K562 (cell line): ENCODE measurements at regions not wholly inside any gene's neighbourhood (a gene's known extent, or its start where the extent isn't known, plus 50 kb on each side); places are given as distances from the start of the nearest gene placed in this dataset.

Source experiments
- ATAC-seq: fragments of 200-7000 bp; cut with Tn5 transposase; 3 replicates; pipeline ENCODE4 v1.9.1; 2020; ENCODE audit warnings: moderate library complexity
- BruUV-seq: library from RNA; stranded (reverse); fragments of 400-500 nt; replicated peaks from 2 replicates; lab custom pipeline; 2021; lab: Mats Ljungman, UMichigan
- CTCF ChIA-PET: fragments of 300-600 bp; formaldehyde crosslinking; extraction: SDS; loops from one replicate; lab custom pipeline; 2021; ENCODE audit warnings: low intra/inter-chr PET ratio; lab: Yijun Ruan, JAX
- POLR2A ChIA-PET: fragments of 300-600, 350-650 bp; sonication (Branson Sonifier 250); formaldehyde crosslinking; extraction: SDS; loops from one replicate; lab custom pipeline; 2021; ENCODE audit warnings: antibody characterized with exemption, inconsistent platforms; lab: Yijun Ruan, JAX
- DNase-seq, 4 experiments: peaks; one replicate each; pipeline versions ENCODE4 v3.0.0 to v3.0.0-alpha.2; 2011 to 2018; ENCODE audit warnings: low spot score in 3 of 4, mixed read lengths in 3 of 4; ENCODE audit errors: extremely low read depth in 1 of 4
- FAIRE-seq: peaks from 2 replicates; lab custom pipeline; 2011; peaks lifted over from hg19 to GRCh38; lab: Jason Lieb, UNC
- H2AFZ ChIP-seq: 2 replicates; pipeline ENCODE4 v1.6.0; 2011; ENCODE audit warnings: low read depth, low read length, control low read depth, inconsistent platforms
- H3K27ac ChIP-seq: fragments of 200-600 bp; 3 replicates; pipeline ENCODE4 v1.8.0; 2011; ENCODE audit warnings: low read depth, mild to moderate bottlenecking, control low read depth, inconsistent platforms, low read length, moderate library complexity, mixed read lengths; ENCODE audit errors: extremely low read depth
- H3K27me3 ChIP-seq, 2 experiments: fragments of 300-600 bp in 1 of 2; 2 replicates in 1 of 2; 3 replicates in 1 of 2; pipeline versions ENCODE4 v1.6.0 to v1.8.0; 2011; ENCODE audit warnings: inconsistent platforms in 2 of 2, low read length in 2 of 2, mild to moderate bottlenecking in 1 of 2, mixed read lengths in 1 of 2, moderate library complexity in 1 of 2; ENCODE audit not compliant: control insufficient read depth in 2 of 2, insufficient read depth in 2 of 2
- H3K36me3 ChIP-seq: fragments of 300-600 bp; 3 replicates; pipeline ENCODE4 v1.8.0; 2011; ENCODE audit warnings: mild to moderate bottlenecking, low read length, inconsistent platforms; ENCODE audit not compliant: control insufficient read depth, insufficient read depth
- H3K4me1 ChIP-seq, 2 experiments: fragments of 200-600 bp in 1 of 2; replicated peaks in 1 of 2; 2 replicates in 1 of 2; 3 replicates in 1 of 2; pipeline versions ENCODE4 v1.5.1 to v1.8.0; 2011; ENCODE audit warnings: inconsistent platforms in 2 of 2, low read length in 2 of 2, mild to moderate bottlenecking in 1 of 2, mixed read lengths in 1 of 2, moderate library complexity in 1 of 2; ENCODE audit not compliant: control insufficient read depth in 2 of 2, insufficient read depth in 2 of 2
- H3K4me2 ChIP-seq: 2 replicates; pipeline ENCODE4 v1.6.1; 2011; ENCODE audit warnings: low read length, control low read depth, inconsistent platforms, mixed read lengths; ENCODE audit not compliant: insufficient read depth
- H3K4me3 ChIP-seq: fragments of 200-600 bp; sonication (generic), shearing (Covaris generic); 2 replicates; pipeline ENCODE4 v1.5.1; 2016; ENCODE audit warnings: control low read depth, inconsistent platforms
- H3K79me2 ChIP-seq: fragments of 200-600 bp; 3 replicates; pipeline ENCODE4 v1.8.0; 2011; ENCODE audit warnings: low read length, inconsistent platforms; ENCODE audit not compliant: control insufficient read depth, insufficient read depth
- H3K9ac ChIP-seq, 2 experiments: 2 replicates each; pipeline versions ENCODE4 v1.6.0 to v1.6.1; 2011; ENCODE audit warnings: low read depth in 2 of 2, low read length in 2 of 2, control low read depth in 1 of 2, inconsistent platforms in 1 of 2, mild to moderate bottlenecking in 1 of 2, mixed read lengths in 1 of 2; ENCODE audit not compliant: insufficient read depth in 1 of 2
- H3K9me1 ChIP-seq: one replicate; pipeline ENCODE4 v1.6.0; 2011; ENCODE audit warnings: inconsistent platforms, mild to moderate bottlenecking, low read length, moderate library complexity; ENCODE audit not compliant: control insufficient read depth, insufficient read depth
- H3K9me3 ChIP-seq: replicated peaks from 2 replicates; pipeline ENCODE4 v1.5.1; 2011; ENCODE audit warnings: low read depth, low read length, inconsistent platforms; ENCODE audit not compliant: control insufficient read depth, insufficient read depth
- H4K20me1 ChIP-seq: replicated peaks from 2 replicates; pipeline ENCODE4 v1.6.1; 2011; ENCODE audit warnings: low read length, inconsistent platforms, mixed read lengths; ENCODE audit not compliant: control insufficient read depth, insufficient read depth
- BCOR ChIP-seq: fragments of 450-650 bp; IDR thresholded peaks from 2 replicates; pipeline ENCODE4 v1.6.1; 2016
- CBX3 ChIP-seq, 2 experiments: IDR thresholded peaks; 1 replicate in 1 of 2; 2 replicates in 1 of 2; pipeline ENCODE4 v1.6.1; 2012; ENCODE audit warnings: inconsistent platforms in 2 of 2, low read length in 2 of 2, borderline replicate concordance in 1 of 2, control low read depth in 1 of 2
- CXXC5 ChIP-seq: fragments of 250-450 bp; sonication (Bioruptor Pico); IDR thresholded peaks from 2 replicates; pipeline ENCODE4 v1.8.0; 2022; ENCODE audit warnings: inconsistent platforms, mild to moderate bottlenecking, moderate library complexity
- MAFK ChIP-seq: IDR thresholded peaks from 2 replicates; pipeline ENCODE4 v1.6.1; 2011; ENCODE audit warnings: low read length, improper control_type of control experiment
- NR3C1 ChIP-seq: sonication (generic); formaldehyde crosslinking; IDR thresholded peaks from 2 replicates; pipeline ENCODE4 v1.8.1; 2022; ENCODE audit warnings: missing genetic modification reagents
- PCBP1 ChIP-seq: fragments of 200-400 bp; formaldehyde crosslinking; IDR thresholded peaks from 2 replicates; pipeline ENCODE4 v1.6.1; 2018; ENCODE audit warnings: mild to moderate bottlenecking, low read depth, low read length; ENCODE audit not compliant: poor library complexity, severe bottlenecking
- POLR2B ChIP-seq: fragments of 450-650 bp; IDR thresholded peaks from 2 replicates; pipeline ENCODE4 v1.6.1; 2018; ENCODE audit warnings: low read depth; ENCODE audit not compliant: partially characterized antibody
- PPARD ChIP-seq: fragments of 250-450 bp; sonication (Bioruptor Pico); IDR thresholded peaks from 2 replicates; pipeline ENCODE4 v1.8.0; 2022; ENCODE audit warnings: inconsistent platforms, mild to moderate bottlenecking, moderate library complexity
- PTBP1 ChIP-seq: fragments of 200-400 bp; formaldehyde crosslinking; IDR thresholded peaks from 2 replicates; pipeline ENCODE4 v1.6.1; 2017; ENCODE audit warnings: low read depth, low read length
- RFX7 ChIP-seq: fragments of 250-450 bp; sonication (Bioruptor Pico); IDR thresholded peaks from 2 replicates; pipeline ENCODE4 v1.5.1; 2021; ENCODE audit warnings: mild to moderate bottlenecking
- TAF7 ChIP-seq: fragments of 450-650 bp; IDR thresholded peaks from 2 replicates; pipeline ENCODE4 v1.6.1; 2016; ENCODE audit warnings: missing genetic modification characterization, missing compliant biosample characterization
- TGIF2 ChIP-seq: sonication (generic); formaldehyde crosslinking; IDR thresholded peaks from 2 replicates; pipeline ENCODE4 v1.8.1; 2022; ENCODE audit warnings: mild to moderate bottlenecking, missing genetic modification reagents, moderate library complexity
- TOE1 ChIP-seq, 2 experiments: fragments of 450-650 bp in 1 of 2; sonication (generic) in 1 of 2; formaldehyde crosslinking in 1 of 2; IDR thresholded peaks; 2 replicates each; pipeline versions ENCODE4 v1.7.1 to v1.8.0; 2016 to 2022; ENCODE audit warnings: borderline replicate concordance in 2 of 2, mild to moderate bottlenecking in 2 of 2, antibody characterized with exemption in 1 of 2, inconsistent platforms in 1 of 2, low read depth in 1 of 2, missing genetic modification reagents in 1 of 2, moderate library complexity in 1 of 2
- ZC3H8 ChIP-seq: fragments of 450-650 bp; IDR thresholded peaks from 2 replicates; pipeline ENCODE4 v1.6.1; 2017
- ZNF212 ChIP-seq: fragments of 450-650 bp; formaldehyde crosslinking; IDR thresholded peaks from 2 replicates; pipeline ENCODE4 v1.4.0; 2020; ENCODE audit warnings: mild to moderate bottlenecking
- ZNF280B ChIP-seq: fragments of 250-450 bp; sonication (Bioruptor Pico); IDR thresholded peaks from 2 replicates; pipeline ENCODE4 v1.5.1; 2021; ENCODE audit warnings: mild to moderate bottlenecking
- ZNF583 ChIP-seq: fragments of 250-450 bp; sonication (Bioruptor Pico); IDR thresholded peaks from 2 replicates; pipeline ENCODE4 v1.4.0; 2020
- ZNF609 ChIP-seq: sonication (generic); formaldehyde crosslinking; IDR thresholded peaks from 2 replicates; pipeline ENCODE4 v1.8.1; 2023; ENCODE audit warnings: missing genetic modification reagents, mild to moderate bottlenecking, borderline replicate concordance
- WGBS: fragments of 100-300 bp; shearing (Covaris generic); methylation state at CpG from one replicate; pipeline ENCODE4 v1.1.6; 2016; ENCODE audit warnings: low coverage, mixed read lengths; ENCODE audit not compliant: insufficient coverage; ENCODE audit errors: missing lambda C conversion rate; 5-methylcytosine and 5-hydroxymethylcytosine counted together
- in situ Hi-C: fragments of 300-500 bp; cut with MboI; formaldehyde crosslinking; loops from 4 replicates; pipeline ENCODE4 v1.15.0; 2018; ENCODE audit warnings: inconsistent platforms, mixed read lengths
- intact Hi-C: fragments of 100-400 bp; cut with micrococcal nuclease; formaldehyde crosslinking; loops from 2 replicates; pipeline ENCODE4 v1.14.2; 2022

GRCh38 chr18:77400561-77400960, 150.9 kb downstream of the GALR1 start:
- Histone ChIP-seq H3K9me3 (no peaks in the 10 kb centered on the region), H3K4me2 (no peak overlapping the region), H3K79me2 (no peaks in the 10 kb centered on the region), H3K4me3 (no peak overlapping the region), H2AFZ (no peak overlapping the region), H3K27me3 (no peaks in the 10 kb centered on the region), H4K20me1 (no peaks in the 10 kb centered on the region), H3K9ac (no peak overlapping the region), H3K9me1 (no peaks in the 10 kb centered on the region), H3K4me1 (no peaks in the 10 kb centered on the region), H3K36me3 (no peaks in the 10 kb centered on the region), H3K27ac (no peak overlapping the region)
- ChIA-PET POLR2A (no interaction called here), CTCF (no interaction called here)
- WGBS, result 0% methylated on average over 5 of the region's 5 CpGs
- BruUV-seq, result no TSS peak
- DNase-seq (no peak), FAIRE-seq (no peak), ATAC-seq (no peak)
- in situ Hi-C loops, result no loop called here
- intact Hi-C loops, result no loop called here
- no peak for TF ChIP-seq ZC3H8
- no peak for TF ChIP-seq RFX7 (CRISPR knock-in tag)
- no peak for TF ChIP-seq NR3C1 (CRISPR knock-in tag)
- no peak for TF ChIP-seq PTBP1
- no peak for TF ChIP-seq PCBP1
- no peak for TF ChIP-seq TGIF2 (CRISPR knock-in tag)
- no peak for TF ChIP-seq ZNF280B (CRISPR knock-in tag)
- no peak for TF ChIP-seq ZNF212 (CRISPR knock-in tag)
- TF ChIP-seq MAFK, result no peak
- TF ChIP-seq POLR2B, result no peak
- TF ChIP-seq CBX3 (IDR thresholded peaks at IDR 0.05; ENCODE audit: borderline replicate concordance in 1 of 2, low read length in 2 of 2), result no peak
- no peak for TF ChIP-seq ZNF609 (CRISPR knock-in tag)
- TF ChIP-seq CXXC5 (CRISPR knock-in tag), result no peak
- no peak for TF ChIP-seq BCOR
- no peak for TF ChIP-seq TAF7
- TF ChIP-seq PPARD (CRISPR knock-in tag), result no peak
- TF ChIP-seq ZNF583 (CRISPR knock-in tag), result no peak
- TF ChIP-seq TOE1 (IDR thresholded peaks at IDR 0.05; ENCODE audit: borderline replicate concordance), result no peak
- TF ChIP-seq TOE1 (CRISPR knock-in tag; IDR thresholded peaks at IDR 0.05; ENCODE audit: borderline replicate concordance, low read depth), result no peak
